Medulla oblongata (tissue), 1 donor: ENCODE measurements at regions not wholly inside any gene's neighbourhood (a gene's known extent, or its start where the extent isn't known, plus 50 kb on each side); places are given as distances from the start of the nearest gene placed in this dataset.
A peak's percentile ranks its signal among the peaks of the same experiment; 100 is the strongest.

Experiments
- DNase-seq: peaks from one replicate; pipeline ENCODE4 v3.0.0-alpha.2; 2015; ENCODE audit errors: extremely low spot score

DNA sequence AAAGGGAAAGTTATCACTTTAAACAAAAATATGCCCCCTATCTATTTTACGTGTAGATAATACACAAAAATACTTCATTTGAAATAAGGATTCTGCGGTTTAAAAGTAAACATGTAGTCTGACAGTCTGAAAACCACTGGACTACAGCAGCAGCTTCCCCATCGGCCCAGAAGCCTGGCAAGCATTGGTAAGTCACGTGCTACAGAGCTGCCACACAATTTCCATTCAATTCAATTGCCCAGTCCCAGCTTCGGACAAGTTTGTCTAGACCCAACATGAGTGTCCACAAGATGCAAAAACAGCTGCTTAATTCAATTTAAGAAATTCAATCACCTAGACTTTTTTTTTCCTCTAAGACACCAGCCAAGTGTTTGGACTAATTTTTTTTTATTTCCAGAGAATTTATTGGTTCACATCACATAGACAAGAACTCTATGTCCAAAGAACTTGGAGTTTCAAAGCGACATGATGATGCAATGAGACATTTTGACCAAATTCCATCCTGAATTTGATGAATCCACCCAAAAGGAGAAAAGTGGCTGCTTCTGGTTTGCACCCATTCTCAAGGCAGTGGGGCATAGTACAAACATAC, 458.9 kb downstream of the COG6 start:
- DNase-seq = peak; percentile 21

DNA sequence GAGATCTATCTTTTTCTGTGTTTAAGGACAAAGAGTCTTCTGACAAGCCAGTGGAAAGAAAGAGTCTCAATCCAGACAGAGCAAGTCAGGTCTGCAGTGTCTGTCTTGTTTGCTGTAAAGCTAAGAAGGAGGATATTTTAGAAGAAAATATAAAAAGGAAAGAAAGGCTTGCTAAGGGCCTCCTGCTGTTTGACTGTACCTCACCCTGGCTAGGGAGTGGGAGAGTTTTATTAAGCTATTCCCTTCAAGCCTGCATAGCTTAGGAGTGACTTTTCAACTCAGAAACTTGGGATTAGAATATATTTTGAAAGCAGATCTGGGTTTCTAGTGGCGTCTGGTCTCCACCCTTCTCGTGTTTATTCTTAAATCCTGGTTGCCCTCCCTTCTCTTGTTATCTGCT, 460.0 kb downstream of the COG6 start:
- no peak for DNase-seq

DNA sequence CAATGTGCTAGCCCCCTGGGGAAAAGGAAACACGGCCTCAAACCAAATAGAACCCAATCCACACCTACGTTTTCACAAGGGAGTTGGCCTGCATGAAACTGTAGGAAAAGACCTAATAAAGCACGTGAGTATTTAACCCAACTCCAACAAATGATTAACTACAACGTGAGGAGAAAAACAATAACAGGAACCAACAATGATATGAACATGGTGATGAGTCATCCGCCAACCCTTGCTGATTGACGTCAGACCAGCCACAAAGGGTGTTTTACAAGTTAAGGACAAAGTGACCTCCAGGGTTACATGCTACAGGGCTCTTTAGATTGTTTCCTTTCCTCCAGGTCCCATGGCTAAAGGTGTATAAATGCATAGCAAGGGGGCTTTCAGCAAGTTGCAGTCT, 460.5 kb downstream of the COG6 start:
- no peak for DNase-seq

DNA sequence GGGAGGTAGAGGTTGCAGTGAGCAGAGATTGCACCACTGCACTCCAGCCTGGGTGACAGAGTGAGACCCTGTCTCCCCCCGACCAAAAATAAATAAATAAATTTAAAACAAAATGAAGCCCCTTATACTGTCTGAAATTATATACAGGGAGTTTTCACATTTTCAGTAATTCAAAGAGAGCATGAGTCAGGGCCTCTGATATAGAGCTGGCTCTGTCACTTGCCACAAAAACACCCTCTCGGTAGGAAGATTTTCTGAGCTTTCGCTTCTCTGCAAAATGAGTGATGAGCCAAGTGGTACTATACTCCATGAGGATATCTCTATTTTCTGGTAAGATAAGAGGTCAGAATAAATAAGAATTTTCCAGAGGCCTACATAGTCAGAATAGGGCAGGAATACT, 462.9 kb downstream of the COG6 start:
- DNase-seq = no peak

DNA sequence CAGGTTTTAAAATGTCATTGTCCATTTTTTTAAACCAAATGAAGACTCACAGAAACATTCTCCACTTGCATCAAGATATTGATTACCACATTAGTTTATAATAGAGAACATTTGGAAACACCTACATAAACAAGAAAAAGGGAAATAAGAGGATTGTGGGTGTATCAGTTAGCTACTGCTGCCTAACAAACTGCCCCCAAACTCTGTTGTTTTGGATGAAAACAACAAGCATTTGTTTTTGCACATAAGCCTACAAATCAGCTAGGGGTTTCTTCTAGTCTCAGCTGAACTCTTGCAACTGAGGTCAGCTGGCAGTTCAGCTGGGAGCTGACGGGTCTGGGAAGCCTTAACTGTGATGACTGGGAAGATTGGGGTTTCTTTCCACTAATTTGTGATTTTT, 464.4 kb downstream of the COG6 start:
- no peak for DNase-seq

DNA sequence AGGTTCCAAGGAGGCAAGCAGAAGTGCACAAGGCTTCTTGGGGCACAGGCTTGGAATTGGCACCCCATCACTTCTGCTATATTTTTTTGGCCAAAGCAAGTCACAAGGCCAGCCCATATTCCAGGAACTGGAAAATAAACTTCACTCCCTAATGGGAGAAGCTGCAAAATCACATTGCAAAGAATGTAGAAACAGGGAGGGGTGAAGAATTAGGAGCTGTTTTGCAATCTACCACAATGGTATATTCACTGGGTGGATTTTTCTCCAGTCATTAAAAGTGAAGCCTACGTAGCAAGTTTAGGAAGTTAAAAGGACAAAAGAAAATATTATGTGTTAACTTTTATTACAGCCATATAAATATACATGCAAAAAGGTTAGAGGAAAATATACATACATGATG, 464.8 kb downstream of the COG6 start:
- no peak for DNase-seq

DNA sequence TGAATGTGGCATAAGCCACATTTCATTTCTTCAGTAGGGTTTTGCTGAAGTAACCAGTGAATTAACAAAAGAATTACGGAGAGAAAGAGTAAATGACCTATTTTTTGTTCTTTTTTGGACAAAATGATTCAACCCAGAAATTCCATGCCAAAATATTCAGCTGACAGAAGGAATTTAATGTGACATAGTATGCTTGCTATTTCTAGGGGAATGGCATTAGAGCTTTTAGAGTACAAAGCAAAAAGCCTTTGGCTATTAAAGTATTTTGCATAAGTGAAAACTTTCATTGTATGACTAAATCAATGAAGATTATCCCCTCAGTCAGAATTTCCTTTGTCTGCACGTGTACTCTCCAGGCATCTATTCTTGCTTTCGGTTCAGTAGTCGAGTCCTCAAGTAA, 465.3 kb downstream of the COG6 start:
- DNase-seq = no peak

DNA sequence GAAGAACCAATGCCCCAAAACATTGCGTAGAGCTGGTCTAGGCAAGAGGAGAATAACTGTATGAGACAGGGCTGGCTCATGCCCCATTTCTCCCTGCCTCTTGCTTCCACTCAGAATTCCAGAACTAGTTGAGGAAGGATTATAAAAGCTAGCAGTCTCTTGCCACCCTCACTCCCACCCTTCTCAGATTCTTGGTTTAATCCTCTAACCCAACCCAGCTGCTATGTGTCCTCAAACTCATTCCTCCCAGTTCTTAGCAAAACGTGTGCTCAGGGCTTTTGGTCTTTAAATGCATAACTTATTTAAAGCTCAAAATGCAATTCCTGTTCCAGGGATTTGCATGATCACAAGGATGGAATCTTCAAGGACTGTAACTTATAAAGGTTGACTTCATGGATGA, 466.3 kb downstream of the COG6 start:
- DNase-seq = no peak

DNA sequence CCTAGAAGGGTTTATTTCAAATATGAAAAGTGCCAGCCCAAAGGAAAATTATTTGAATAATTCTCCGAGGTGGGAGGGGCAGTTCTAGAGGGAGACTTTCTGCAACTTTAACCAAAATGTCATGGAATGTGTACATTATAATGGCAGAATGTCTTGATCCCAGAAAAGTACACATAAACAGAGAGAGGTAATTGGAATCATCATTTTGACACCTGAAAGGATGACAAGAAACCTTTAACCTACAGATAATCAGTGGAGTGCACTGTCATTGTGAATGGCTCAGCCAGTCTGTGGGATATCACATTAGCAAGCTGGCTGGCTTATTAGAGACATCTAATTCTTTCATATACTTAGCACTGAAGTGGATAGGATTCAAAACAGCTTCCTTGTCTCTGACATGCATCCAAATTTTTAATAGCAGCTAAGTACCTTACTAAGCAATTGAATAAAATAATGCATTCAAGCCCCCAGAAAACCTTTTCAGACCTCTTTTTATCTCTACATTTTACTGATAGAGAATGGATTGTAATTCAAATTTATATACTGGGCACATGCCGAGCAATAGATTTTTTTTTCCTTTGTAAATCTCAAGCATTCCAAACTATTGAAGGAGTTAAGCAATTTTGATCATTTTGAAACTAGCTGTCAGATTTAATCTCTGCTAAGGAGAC, 468.6 kb downstream of the COG6 start:
- DNase-seq = no peak

DNA sequence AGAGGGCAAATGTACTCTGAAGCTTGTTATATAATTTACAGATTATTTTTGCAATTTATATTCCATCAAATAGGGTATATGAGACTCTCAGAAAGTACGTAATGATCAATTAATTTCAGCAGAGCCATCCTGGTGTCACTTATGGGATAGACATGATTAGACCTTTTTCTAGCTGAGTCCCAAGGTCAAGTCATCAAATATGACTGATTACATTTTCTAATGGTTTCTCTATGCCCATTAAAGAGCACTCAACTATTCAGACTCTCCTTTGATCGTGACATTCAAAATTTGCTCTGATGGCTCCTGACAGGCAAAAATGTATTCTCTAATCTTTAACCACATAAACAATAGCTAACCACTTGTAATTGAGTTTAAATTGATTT, 469.2 kb downstream of the COG6 start:
- no peak for DNase-seq

DNA sequence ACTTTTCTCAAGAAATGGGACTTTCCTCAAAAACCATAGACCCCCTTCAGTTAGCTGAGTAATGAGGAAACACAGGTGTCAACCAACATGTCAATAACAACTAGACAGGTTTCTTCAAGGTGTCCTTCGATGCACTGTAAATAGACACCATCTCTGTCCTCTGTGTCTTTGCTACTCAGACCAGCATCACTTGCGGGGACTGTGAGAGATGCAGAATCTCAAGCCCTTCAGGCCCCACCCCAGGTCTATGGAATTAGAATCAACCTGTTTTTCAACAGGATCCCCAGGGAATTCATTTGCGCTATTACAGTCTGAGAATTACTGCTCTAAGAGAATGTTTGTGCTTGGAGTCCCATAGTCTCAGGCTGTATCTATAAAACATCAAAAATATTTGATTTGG, 469.9 kb downstream of the COG6 start:
- no peak for DNase-seq

DNA sequence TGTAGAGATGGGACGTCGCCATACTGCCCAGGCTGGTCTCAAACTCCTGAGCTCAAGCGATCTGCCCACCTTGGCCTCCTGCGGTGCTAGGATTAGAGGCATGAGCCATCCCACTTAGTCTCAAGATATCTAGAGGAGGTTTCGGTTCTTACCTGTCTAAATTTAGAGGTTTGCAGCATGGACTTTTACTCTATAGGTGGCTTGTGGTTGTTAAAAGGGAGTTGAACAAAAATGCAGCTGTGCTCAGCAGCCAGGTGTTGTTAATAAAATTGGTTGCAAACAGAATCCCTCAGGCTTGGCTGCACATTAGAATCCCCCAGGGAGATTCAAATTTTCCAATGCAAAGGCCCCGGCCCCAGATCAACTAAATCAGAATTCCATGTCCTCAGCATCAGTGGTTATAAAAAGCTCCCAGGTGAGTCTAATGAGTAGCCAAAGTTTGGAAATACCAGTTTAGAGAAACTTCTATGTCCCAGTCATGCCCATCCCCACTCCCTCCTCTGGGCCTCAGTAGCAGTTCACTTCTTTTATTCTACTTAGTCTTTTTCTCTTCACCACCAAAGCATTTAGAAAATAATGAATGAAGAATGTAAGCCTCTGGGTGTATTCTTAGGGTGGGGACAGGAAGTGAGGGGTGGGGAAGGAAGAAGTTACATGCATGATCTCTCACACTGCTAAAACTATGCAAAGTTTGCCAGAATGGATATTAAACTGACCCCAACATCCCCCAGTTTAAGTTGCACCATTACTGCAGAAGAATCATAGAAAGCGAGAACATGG, 471.0 kb downstream of the COG6 start:
- DNase-seq = no peak

DNA sequence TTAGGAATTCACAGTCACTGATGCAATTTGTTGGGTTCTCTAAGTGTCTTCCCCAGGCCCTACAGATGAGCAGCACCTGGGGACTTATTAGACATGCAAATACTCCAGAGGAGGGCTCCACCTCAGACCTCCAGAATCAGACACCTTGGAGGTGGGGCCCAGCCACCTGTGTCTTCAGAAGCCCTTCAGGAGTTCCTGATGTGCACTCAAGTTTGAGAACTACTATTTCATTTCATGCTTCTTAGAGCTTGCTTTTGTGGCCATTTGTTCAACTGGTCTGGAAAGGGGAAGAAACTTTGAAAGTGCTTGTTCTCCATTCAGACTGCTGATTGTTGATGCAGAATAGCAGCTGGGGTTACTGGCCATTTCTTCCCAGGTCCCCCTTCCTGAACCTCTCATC, 472.0 kb downstream of the COG6 start:
- no peak for DNase-seq

DNA sequence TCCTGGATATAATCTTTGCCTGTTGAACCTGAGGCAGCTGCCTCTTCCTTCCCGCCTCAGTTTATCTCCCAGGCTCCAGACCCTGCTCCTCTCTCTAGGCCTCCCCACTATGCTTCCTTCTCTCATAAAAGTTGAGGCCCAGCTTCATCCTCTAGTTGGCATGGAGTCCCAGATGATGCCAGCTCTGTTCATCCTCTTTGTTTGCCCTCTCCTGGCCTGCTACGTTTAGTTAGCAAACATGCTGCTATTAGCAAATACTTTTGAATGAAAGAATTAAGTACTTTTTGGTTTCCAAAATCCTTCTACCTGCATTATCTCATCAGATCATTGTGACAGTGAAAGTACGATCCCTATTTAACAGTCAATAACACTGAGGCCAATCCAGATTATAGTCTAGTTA, 472.5 kb downstream of the COG6 start:
- no peak for DNase-seq

DNA sequence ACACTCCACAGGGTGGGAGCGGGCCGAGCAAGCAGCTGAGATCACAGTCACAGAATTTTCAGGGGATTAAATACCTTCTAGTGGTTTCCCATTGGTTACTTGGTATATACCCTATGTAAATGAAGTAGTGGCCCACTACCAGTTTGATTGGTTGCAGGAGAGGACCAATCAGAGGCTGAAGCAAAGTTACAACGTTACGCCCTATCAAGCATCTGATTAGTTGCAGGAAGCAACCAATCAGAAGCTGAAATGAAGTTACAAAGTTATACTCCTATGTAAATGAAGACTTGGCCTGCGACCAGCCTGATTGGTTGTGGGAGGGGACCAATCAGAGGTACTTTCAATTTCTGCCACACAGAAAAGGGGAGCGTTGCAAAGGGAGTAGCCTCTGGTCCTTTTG, 474.0 kb downstream of the COG6 start:
- DNase-seq = no peak

DNA sequence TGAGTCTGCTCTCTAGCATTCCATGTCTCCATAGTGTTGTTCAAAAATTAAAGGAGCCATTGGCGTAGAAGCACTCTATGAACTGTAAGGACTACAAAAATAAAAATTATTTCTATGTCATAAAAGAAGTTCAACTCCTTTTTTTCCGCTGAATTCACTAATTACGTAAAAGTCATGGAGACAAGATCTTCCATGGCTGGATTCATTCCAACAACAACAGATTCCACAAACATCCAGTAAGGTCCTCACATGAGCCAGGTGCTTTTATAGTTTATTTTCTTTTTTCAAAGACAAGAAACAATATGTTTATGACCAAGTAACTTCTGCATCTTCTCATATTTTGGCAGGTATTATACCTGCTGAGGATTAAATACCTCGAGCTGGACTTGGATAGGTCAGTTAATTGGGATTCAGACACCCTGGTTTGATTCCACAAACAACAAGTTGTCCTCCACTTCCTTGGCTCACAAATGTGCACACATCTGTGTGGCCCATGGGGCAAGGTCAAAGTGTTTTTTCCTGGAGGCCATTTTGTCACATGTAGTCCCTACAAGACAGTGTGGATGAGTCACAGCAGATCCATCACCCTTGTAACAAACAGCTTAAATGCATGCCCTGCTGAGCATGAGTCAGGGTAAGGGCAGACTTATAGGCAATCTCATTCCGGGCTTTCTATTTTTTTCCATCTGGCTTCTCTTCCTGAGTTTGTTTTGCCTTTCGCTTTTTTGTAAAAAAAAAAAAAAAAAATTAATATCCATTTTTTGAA, 475.6 kb downstream of the COG6 start:
- DNase-seq = no peak

DNA sequence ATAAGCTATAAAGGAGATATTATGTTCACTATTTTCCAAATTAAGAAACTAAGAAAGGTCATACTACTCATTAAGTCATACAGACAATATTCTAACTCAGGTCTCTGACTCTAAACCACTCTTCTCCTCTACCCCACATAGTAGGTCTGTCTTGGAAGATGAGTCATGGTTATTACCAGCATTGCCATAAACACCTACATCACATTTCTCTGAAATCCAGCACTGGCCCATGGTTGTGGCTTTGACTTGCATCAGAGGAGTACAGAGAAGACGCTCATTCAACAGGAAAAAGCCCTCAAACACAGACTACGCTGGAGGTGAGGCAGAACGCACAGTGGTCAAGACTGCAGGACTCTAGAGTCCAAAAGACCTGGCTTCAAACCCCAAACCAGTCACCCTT, 476.8 kb downstream of the COG6 start:
- no peak for DNase-seq

DNA sequence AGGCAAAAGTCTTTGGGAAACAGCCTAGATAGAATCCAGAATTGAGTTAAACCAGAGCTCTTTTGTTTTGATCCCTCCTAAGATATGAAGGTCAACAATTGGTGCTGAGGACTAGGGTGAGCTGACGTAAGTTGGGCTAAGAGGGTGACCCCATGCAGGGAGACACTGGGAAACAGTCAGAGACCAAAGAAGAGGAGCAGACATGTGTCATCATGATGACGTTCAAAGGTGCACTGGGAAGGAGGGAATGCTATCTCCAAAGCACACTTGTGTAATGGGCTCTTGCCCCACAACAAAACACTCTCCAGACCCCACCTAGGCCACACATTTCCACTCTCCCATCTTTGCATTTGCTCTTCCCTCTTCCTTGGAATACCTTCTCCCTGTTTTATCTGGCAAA, 481.4 kb downstream of the COG6 start:
- DNase-seq = no peak

DNA sequence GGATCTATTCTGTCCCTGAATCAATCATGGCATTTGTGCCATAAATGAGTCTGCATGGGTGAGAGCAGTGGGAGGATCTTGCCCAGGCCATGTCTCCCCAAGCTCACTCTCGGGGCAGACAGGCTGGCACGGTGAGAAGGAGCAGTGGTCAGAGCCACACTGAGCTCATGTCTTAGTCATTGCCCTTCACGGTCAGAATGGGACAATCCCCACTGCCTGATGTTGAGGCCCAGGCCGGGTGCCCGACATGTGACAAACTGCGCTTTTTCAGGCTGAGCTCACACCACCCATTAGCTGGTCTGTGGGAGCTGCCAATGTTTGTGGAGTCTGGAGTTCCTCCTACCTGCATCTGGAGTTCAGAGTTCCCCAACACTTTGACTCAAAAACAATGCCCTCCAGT, 481.9 kb downstream of the COG6 start:
- no peak for DNase-seq

DNA sequence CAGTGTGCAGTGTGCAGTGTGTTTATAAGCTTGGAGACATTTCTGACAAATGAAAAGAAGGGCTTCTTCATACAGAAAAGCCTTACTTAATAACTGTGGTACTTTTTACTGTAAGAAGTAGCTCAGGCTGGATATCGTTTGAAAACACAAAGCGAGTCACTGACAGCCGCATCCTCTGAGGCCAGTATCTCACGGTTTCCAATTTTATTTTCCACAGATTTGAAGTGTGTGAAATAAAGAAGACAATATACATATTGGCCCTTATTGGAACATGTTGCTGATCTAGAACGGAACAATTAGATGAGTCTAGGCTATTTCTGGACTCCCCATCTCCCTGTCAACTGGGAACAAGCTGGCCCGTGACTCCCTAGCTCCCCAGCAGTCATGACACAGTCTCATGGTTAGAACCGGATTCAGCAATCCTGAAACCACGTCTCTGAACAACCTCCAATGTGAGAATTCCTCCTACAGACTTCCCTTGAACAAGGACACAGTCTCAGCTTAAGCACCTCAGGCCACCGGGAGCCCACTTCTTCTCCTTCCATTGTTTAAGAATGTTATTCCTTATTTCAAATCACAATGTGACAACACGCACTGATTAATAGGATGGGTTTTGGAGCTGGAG, 484.5 kb downstream of the COG6 start:
- DNase-seq = no peak

DNA sequence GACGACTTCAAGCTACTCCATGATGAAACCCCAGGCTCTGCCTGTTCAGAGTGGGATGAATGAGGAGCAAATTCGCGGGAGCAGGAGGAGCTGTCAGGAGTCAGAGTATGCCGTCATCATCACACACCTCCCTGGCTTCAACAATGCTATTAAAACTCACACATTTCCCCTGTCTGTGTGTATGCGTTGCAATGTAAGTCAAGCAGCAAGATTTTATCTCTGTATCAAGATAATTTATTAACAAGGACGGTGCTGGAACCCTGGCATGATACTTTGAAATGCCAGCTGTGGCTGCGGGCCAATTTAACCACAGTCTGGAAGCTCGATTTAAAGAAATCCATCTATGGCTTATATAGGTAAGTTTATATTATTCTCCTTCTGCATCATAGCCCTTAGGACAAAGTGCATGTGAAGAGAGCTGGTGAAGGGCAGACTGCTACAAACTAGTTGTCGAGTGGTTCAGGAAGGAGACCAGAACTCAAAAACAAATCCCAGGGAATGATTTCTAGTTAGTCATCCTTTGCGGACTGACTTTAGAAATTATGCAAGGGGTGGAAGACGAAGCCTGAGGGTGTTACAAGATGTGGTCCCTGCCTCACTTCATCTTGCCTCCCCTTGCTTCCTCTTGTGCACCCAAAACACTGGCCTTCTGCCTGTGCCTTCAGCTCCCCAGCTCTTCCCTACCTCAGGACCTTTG, 486.5 kb downstream of the COG6 start:
- DNase-seq = no peak

DNA sequence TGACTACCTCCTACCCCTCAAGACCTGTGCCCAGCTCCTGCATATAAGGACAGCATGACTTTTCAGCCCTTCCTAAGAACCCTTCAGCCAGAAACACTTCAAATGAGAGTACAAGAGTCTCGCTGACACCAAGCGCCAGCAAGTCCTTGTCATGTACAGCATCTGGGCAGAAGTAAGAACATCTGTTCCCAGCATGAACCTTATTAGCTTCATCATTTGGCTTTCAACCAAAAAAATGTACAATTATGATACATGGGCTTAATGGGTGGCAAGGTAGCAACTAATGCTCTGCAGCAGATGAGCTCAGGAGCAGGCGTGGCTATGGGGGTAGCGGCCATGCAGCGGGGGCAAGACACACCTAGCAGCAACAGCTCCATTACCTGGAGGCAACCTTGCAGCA, 487.6 kb downstream of the COG6 start:
- no peak for DNase-seq
